DOHH2 (cell line): ENCODE measurements at regions not wholly inside any gene's neighbourhood (a gene's known extent, or its start where the extent isn't known, plus 50 kb on each side); places are given as distances from the start of the nearest gene placed in this dataset.

Experiments used
- H3F3A ChIP-seq: fragments of 200-600 bp; sonication (generic), shearing (Covaris generic); 2 replicates; pipeline ENCODE4 v1.6.0; 2016; ENCODE audit warnings: antibody characterized with exemption, mild to moderate bottlenecking; ENCODE audit not compliant: control insufficient read depth, insufficient read depth
- H3K27ac ChIP-seq: fragments of 200-600 bp; sonication (generic); 2 replicates; pipeline ENCODE4 v1.5.1; 2014; ENCODE audit warnings: low read depth, mild to moderate bottlenecking, low read length, moderate library complexity
- H3K27me3 ChIP-seq: fragments of 200-600 bp; sonication (generic); 2 replicates; pipeline ENCODE4 v1.6.1; 2014; ENCODE audit warnings: mild to moderate bottlenecking, low read length, mixed read lengths; ENCODE audit not compliant: control insufficient read depth
- H3K36me3 ChIP-seq: fragments of 200-600 bp; sonication (generic); 2 replicates; pipeline ENCODE4 v1.6.1; 2014; ENCODE audit warnings: mild to moderate bottlenecking, low read length, moderate library complexity, mixed read lengths; ENCODE audit not compliant: control insufficient read depth
- H3K4me1 ChIP-seq: fragments of 200-600 bp; sonication (generic); 2 replicates; pipeline ENCODE4 v1.6.1; 2014; ENCODE audit warnings: mild to moderate bottlenecking, low read length, mixed read lengths; ENCODE audit not compliant: control insufficient read depth
- H3K4me2 ChIP-seq: fragments of 200-600 bp; sonication (generic); 2 replicates; pipeline ENCODE4 v1.6.0; 2014; ENCODE audit warnings: mild to moderate bottlenecking, low read length, moderate library complexity
- H3K4me3 ChIP-seq: fragments of 200-600 bp; sonication (generic); 2 replicates; pipeline ENCODE4 v1.5.1; 2014; ENCODE audit warnings: mild to moderate bottlenecking, low read length, mixed read lengths
- H3K79me2 ChIP-seq: fragments of 200-600 bp; sonication (generic); 2 replicates; pipeline ENCODE4 v1.6.1; 2014; ENCODE audit warnings: mild to moderate bottlenecking, low read length, mixed read lengths; ENCODE audit not compliant: control insufficient read depth
- H3K9me2 ChIP-seq: fragments of 200-600 bp; sonication (generic); replicated peaks from 2 replicates; pipeline ENCODE4 v1.6.1; 2014; ENCODE audit warnings: mild to moderate bottlenecking, low read length, mixed read lengths; ENCODE audit not compliant: control insufficient read depth
- H3K9me3 ChIP-seq: fragments of 200-600 bp; sonication (generic); 2 replicates; pipeline ENCODE4 v1.6.1; 2014; ENCODE audit warnings: antibody characterized with exemption, low read length, mixed read lengths; ENCODE audit not compliant: control insufficient read depth, insufficient read depth
- H4K20me1 ChIP-seq: fragments of 200-600 bp; sonication (generic); 2 replicates; pipeline ENCODE4 v1.6.0; 2014; ENCODE audit warnings: low read depth, mild to moderate bottlenecking, antibody characterized with exemption, low read length, moderate library complexity; ENCODE audit not compliant: control insufficient read depth, insufficient read depth
- EZH2phosphoT487 ChIP-seq: fragments of 200-600 bp; sonication (generic); IDR thresholded peaks from 2 replicates; pipeline ENCODE4 v1.6.1; 2017; ENCODE audit warnings: borderline replicate concordance, mild to moderate bottlenecking, antibody characterized with exemption, low read length, moderate library complexity, mixed read lengths
- TF ChIP-seq, protein P1 (sequence below): fragments of 200-600 bp; sonication (generic); IDR thresholded peaks from one replicate; pipeline ENCODE4 v1.5.1; 2014; ENCODE audit warnings: antibody characterized with exemption, mild to moderate bottlenecking, low read depth, low read length; ENCODE audit not compliant: poor library complexity, severe bottlenecking

DNA sequence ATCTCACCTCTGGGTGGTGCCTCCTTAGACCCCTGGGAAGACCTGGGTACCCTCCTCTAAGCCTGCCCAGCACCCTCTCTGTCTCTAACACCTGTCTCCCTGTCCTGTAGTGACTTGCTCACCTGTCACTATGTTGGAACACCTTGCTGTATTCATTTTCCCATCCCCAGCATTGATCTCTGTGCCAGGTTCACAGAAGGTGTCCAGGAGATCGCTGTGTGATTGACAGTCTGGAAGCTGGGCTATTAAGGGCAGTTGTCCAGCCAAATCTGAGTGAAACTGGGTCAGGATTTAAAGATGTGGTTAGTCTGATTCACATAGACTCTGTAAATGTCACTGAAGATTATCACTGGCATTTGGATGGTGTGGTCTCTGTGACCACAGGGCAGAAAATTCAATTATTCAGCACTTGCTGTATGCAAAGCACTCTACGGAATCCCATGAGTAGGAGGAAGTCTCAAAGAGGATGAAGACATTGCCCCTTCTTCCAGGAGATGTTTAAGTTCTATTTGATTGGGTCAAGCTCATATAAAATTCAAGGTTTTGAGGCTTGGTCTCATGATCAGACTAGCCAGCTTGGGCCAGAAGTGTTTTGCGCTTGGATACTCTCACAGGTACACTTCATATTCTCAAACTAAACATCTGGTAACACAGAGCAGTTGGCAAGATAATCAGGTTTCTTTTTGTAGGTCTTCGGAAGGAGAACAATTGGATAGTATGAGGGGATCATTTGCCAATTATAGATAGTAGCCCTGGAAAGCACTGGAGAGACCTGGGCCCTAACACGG, 57.8 kb upstream of the TAGAP start:
- Histone ChIP-seq H3K36me3 (no peaks in the 10 kb centered on the region; the same call in 1 of the 2 replicates), H3K4me1 (peaks cover 96% of the 10 kb centered on the region), H3K27me3 (no peaks in the 10 kb centered on the region), H3K4me2 (peak overlapping the region; percentile 12; the same call in 1 of the 2 replicates), H3F3A (peaks cover 45% of the 10 kb centered on the region), H3K9me2 (no peaks in the 10 kb centered on the region), H4K20me1 (no peaks in the 10 kb centered on the region), H3K79me2 (no peaks in the 10 kb centered on the region), H3K4me3 (no peak overlapping the region), H3K9me3 (no peaks in the 10 kb centered on the region), H3K27ac (no peak overlapping the region)
- TF ChIP-seq, protein P1, sequence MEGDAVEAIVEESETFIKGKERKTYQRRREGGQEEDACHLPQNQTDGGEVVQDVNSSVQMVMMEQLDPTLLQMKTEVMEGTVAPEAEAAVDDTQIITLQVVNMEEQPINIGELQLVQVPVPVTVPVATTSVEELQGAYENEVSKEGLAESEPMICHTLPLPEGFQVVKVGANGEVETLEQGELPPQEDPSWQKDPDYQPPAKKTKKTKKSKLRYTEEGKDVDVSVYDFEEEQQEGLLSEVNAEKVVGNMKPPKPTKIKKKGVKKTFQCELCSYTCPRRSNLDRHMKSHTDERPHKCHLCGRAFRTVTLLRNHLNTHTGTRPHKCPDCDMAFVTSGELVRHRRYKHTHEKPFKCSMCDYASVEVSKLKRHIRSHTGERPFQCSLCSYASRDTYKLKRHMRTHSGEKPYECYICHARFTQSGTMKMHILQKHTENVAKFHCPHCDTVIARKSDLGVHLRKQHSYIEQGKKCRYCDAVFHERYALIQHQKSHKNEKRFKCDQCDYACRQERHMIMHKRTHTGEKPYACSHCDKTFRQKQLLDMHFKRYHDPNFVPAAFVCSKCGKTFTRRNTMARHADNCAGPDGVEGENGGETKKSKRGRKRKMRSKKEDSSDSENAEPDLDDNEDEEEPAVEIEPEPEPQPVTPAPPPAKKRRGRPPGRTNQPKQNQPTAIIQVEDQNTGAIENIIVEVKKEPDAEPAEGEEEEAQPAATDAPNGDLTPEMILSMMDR = no peak
- no peak for TF ChIP-seq EZH2phosphoT487

DNA sequence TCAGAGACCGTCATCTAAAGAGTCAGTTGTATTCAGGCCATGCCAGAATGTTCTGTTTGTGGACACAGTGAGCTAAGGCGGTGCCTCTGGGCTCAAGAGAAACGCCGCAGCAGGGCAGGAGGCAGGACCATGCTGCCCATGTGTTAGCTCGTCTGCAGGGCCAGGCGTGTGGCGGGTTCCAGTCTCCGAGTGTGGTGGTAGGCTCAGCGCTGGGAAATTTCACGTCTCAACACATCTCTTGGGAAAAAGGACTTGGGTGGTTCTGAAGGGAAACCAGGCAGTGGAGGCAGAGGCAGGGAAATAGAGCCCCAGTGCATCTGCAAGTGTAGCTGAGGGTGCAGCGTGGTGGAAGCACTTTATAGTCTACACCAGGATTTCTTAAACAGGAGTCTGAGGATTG, 56.9 kb upstream of the TAGAP start:
- Histone ChIP-seq H3K36me3 (no peaks in the 10 kb centered on the region; the same call in 1 of the 2 replicates), H3K27me3 (no peaks in the 10 kb centered on the region), H3K4me1 (peaks cover 98% of the 10 kb centered on the region), H3K4me2 (no peak overlapping the region), H3F3A (peaks cover 40% of the 10 kb centered on the region), H3K9me2 (no peaks in the 10 kb centered on the region), H3K79me2 (no peaks in the 10 kb centered on the region), H4K20me1 (no peaks in the 10 kb centered on the region), H3K27ac (no peak overlapping the region), H3K9me3 (no peaks in the 10 kb centered on the region), H3K4me3 (no peak overlapping the region)
- TF ChIP-seq, protein P1 = no peak
- TF ChIP-seq EZH2phosphoT487 = no peak

DNA sequence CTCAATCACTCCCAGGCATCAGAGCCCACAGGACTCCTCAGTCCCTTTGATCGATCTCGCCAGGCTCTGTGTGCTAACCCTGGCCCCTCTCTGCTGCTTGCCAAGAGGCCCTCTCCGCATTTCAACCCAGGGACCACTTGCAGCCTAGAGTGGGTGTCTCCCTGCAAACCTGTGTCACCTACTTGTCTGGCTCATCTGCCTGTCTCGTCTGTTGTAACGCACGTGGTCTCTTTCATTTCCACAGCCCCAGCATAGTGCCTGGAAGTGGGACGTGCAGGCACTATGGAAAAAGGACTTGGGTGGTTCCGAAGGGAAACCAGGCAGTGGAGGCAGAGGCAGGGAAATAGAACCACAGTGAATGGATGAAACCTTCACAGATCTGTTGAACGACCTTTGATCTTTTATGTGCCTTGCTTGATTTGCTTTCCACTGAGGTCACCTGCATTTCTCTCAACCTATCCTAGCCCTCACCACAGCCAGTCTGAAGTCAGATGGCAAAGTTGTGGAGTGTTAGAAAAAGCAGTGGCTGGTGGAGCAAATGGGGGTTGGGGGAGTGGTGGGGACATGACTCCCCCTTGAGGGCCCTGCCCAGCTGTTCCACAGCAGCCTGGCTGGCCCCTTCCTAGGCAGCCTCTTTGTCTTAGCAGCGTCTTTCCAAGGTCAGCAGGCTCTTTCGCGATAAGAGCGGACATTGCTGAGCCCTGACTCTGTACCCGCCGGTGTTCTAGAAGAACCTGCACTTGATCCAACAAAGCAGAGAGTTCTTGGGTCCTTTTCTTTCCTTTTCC, 55.8 kb upstream of the TAGAP start:
- no peak overlapping the region for H3K4me3 ChIP-seq
- H3K79me2 ChIP-seq = no peaks in the 10 kb centered on the region
- TF ChIP-seq, protein P1 = no peak
- H4K20me1 ChIP-seq = no peaks in the 10 kb centered on the region
- no peak overlapping the region for H3K27ac ChIP-seq
- H3K4me2 ChIP-seq = 0 out of 2 replicates have a peak overlapping the region, but pooled peaks have one; percentile 3
- H3K9me2 ChIP-seq = no peaks in the 10 kb centered on the region
- no peaks in the 10 kb centered on the region; the same call in 1 of the 2 replicates for H3K36me3 ChIP-seq
- H3F3A ChIP-seq = peaks cover 31% of the 10 kb centered on the region
- no peaks in the 10 kb centered on the region for H3K27me3 ChIP-seq
- peaks cover 98% of the 10 kb centered on the region for H3K4me1 ChIP-seq
- no peaks in the 10 kb centered on the region for H3K9me3 ChIP-seq
